ENCODE measurements at regions not wholly inside any gene's neighbourhood (a gene's known extent, or its start where the extent isn't known, plus 50 kb on each side); places are given as distances from the start of the nearest gene placed in this dataset.

DNA sequence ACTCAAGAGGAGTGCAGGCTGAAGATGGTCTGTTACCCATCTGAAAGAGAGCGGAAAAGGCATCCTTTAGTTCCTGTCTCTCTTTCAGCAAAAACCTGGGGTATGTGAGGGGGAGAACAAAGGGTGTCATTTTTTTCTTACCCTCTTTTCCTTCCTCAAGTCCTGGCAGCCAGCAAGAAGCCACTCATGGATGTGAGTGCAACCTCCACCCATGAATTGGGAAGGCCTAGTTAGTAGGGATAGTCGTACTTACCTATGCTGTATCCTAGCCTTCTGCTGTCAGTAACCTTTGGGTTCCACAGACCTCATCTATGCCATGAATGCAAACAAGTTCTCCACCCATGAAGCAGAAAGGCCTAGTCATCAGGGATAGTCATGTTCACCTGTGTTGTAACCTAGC lies 472.8 kb downstream of the ZIC1 start:
- Histone ChIP-seq H2AFZ (ENCODE audit: low read length) (no peak overlapping the region), H3K4me2 (ENCODE audit: low read depth, low read length, poor library complexity, severe bottlenecking) (no peak overlapping the region), H3K9ac (ENCODE audit: low read length) (no peak overlapping the region), H3K79me2 (ENCODE audit: low read length) (no peaks in the 10 kb centered on the region), H4K20me1 (ENCODE audit: insufficient read depth, low read depth, low read length) (no peaks in the 10 kb centered on the region), H3K36me3 (ENCODE audit: insufficient read depth, low read length) (no peaks in the 10 kb centered on the region), H3K27ac (ENCODE audit: low read length) (no peak overlapping the region), H3K4me1 (ENCODE audit: low read length) (no peaks in the 10 kb centered on the region), H3K4me3 (ENCODE audit: low read length) (no peak overlapping the region), H3K9me2 (replicated peaks; ENCODE audit: insufficient read depth, low read length) (no peaks in the 10 kb centered on the region), H3K27me3 (ENCODE audit: low read length) (no peaks in the 10 kb centered on the region), H3K9me3 (ENCODE audit: low read length) (peaks cover 35% of the 10 kb centered on the region)
- no peak for DNase-seq

DNA sequence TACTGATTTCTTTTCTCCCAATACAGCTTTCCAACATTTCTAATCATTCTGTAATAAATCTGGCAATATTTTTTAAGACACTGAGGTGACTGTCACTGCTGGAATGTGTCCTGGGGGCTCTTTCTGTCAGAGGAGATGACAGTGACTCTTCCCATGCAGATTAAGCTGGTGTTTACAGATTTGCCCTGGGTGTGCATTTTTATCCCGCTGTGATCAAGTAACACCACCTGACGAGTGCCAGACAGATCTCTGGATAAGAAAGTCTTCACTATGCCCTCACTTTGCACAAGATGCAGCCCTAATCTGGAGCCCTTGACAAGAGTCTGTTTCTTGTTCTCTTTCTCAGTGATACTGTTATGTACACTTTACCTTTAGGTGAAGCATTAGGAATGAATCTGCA lies 477.7 kb downstream of the ZIC1 start:
- Histone ChIP-seq H3K27me3 (ENCODE audit: low read length) (no peaks in the 10 kb centered on the region), H3K79me2 (ENCODE audit: low read length) (no peaks in the 10 kb centered on the region), H3K9me2 (replicated peaks; ENCODE audit: insufficient read depth, low read length) (no peaks in the 10 kb centered on the region), H2AFZ (ENCODE audit: low read length) (no peak overlapping the region), H3K36me3 (ENCODE audit: insufficient read depth, low read length) (no peaks in the 10 kb centered on the region), H3K4me2 (ENCODE audit: low read depth, low read length, poor library complexity, severe bottlenecking) (no peak overlapping the region), H3K9ac (ENCODE audit: low read length) (no peak overlapping the region), H4K20me1 (ENCODE audit: insufficient read depth, low read depth, low read length) (no peaks in the 10 kb centered on the region), H3K4me3 (ENCODE audit: low read length) (no peak overlapping the region), H3K4me1 (ENCODE audit: low read length) (no peaks in the 10 kb centered on the region), H3K9me3 (ENCODE audit: low read length) (peaks cover 7% of the 10 kb centered on the region), H3K27ac (ENCODE audit: low read length) (no peak overlapping the region)
- DNase-seq: no peak

DNA sequence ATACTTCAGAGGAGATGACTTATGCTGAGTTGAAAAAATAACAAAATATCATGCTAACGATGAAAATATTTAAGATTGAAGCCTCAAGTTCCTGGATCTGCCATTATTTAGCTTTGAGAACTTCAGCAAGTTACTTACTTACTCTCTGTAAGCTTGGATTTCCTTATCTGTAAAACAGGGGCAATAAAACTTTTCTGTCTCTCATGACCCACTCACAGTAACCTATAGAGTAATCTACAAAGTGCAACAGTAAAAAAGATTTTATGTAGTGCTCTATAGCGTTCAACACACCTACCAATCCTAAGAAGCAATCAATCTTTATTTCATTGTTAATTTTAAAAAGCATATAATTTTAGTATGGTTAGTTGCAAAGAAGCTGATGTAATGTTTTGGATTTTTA lies 478.6 kb downstream of the ZIC1 start:
- Histone ChIP-seq H3K9me2 (replicated peaks; ENCODE audit: insufficient read depth, low read length) (no peaks in the 10 kb centered on the region), H3K36me3 (ENCODE audit: insufficient read depth, low read length) (no peaks in the 10 kb centered on the region), H3K9ac (ENCODE audit: low read length) (no peak overlapping the region), H3K4me3 (ENCODE audit: low read length) (no peak overlapping the region), H2AFZ (ENCODE audit: low read length) (no peak overlapping the region), H3K79me2 (ENCODE audit: low read length) (no peaks in the 10 kb centered on the region), H3K4me2 (ENCODE audit: low read depth, low read length, poor library complexity, severe bottlenecking) (no peak overlapping the region), H3K27ac (ENCODE audit: low read length) (no peak overlapping the region), H3K27me3 (ENCODE audit: low read length) (no peaks in the 10 kb centered on the region), H4K20me1 (ENCODE audit: insufficient read depth, low read depth, low read length) (no peaks in the 10 kb centered on the region), H3K4me1 (ENCODE audit: low read length) (no peaks in the 10 kb centered on the region), H3K9me3 (ENCODE audit: low read length) (no peaks in the 10 kb centered on the region; the same call in 1 of the 2 replicates)
- DNase-seq: no peak

DNA sequence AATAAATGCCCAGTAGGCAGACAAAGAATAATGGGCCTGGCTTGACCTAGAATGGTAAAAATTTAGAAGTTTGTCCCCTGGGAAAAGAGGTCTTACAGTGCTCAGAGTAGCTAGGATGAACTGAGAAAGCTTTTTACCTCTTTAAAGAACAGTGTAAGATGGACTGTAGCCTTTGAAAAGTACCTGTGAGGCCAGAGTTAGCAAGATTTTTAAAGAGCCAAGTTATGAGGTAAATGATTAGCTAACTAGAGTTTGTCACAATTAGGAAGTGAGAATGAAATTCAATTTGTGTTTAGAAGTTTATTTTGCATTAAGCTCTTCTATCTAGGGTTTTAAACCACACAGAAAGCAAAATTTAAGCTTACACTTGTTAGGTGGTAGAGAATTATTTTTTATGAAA lies 480.9 kb downstream of the ZIC1 start:
- Histone ChIP-seq H3K4me2 (ENCODE audit: low read depth, low read length, poor library complexity, severe bottlenecking) (no peak overlapping the region), H3K27me3 (ENCODE audit: low read length) (no peaks in the 10 kb centered on the region), H3K4me1 (ENCODE audit: low read length) (no peaks in the 10 kb centered on the region), H3K36me3 (ENCODE audit: insufficient read depth, low read length) (no peaks in the 10 kb centered on the region), H4K20me1 (ENCODE audit: insufficient read depth, low read depth, low read length) (no peaks in the 10 kb centered on the region), H2AFZ (ENCODE audit: low read length) (no peak overlapping the region), H3K9ac (ENCODE audit: low read length) (no peak overlapping the region), H3K4me3 (ENCODE audit: low read length) (no peak overlapping the region), H3K9me3 (ENCODE audit: low read length) (no peaks in the 10 kb centered on the region), H3K79me2 (ENCODE audit: low read length) (no peaks in the 10 kb centered on the region), H3K27ac (ENCODE audit: low read length) (no peak overlapping the region), H3K9me2 (replicated peaks; ENCODE audit: insufficient read depth, low read length) (no peaks in the 10 kb centered on the region)
- DNase-seq: no peak

DNA sequence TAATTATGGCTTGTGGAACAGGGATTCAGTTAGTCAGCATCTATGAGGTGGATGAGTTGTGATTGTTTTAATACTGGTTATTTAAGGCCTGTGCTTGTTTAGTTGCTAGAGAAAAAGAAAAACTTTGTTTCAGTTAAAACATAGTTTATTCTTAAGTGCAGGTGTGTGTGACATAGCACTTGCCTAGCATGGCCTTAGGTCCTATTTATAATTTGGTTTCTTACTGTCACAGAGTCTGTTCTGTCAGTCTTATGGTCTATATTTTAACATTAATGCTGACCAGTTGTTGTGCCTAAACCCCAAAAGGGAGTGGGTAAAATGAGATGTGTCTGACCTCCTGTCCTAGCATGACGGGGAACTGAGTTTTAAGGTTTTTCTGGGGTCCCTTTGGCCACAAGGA lies 486.3 kb downstream of the ZIC1 start:
- H3K36me3 ChIP-seq (ENCODE audit: insufficient read depth, low read length): no peaks in the 10 kb centered on the region
- no peak overlapping the region for H3K4me3 ChIP-seq (ENCODE audit: low read length)
- no peak overlapping the region for H3K4me2 ChIP-seq (ENCODE audit: low read depth, low read length, poor library complexity, severe bottlenecking)
- H3K9me2 ChIP-seq (replicated peaks; ENCODE audit: insufficient read depth, low read length): no peaks in the 10 kb centered on the region
- no peaks in the 10 kb centered on the region for H3K27me3 ChIP-seq (ENCODE audit: low read length)
- H3K79me2 ChIP-seq (ENCODE audit: low read length): no peaks in the 10 kb centered on the region
- no peak for DNase-seq
- no peak overlapping the region for H3K27ac ChIP-seq (ENCODE audit: low read length)
- no peaks in the 10 kb centered on the region for H3K4me1 ChIP-seq (ENCODE audit: low read length)
- H3K9ac ChIP-seq (ENCODE audit: low read length): no peak overlapping the region
- H3K9me3 ChIP-seq (ENCODE audit: low read length): 0 out of 2 replicates have a peak, but pooled peaks cover under 1% of the 10 kb centered on the region
- no peak overlapping the region for H2AFZ ChIP-seq (ENCODE audit: low read length)
- H4K20me1 ChIP-seq (ENCODE audit: insufficient read depth, low read depth, low read length): no peaks in the 10 kb centered on the region

- no peak overlapping the region for H3K27ac ChIP-seq (ENCODE audit: low read length)
- no peaks in the 10 kb centered on the region for H3K27me3 ChIP-seq (ENCODE audit: low read length)
- H3K4me1 ChIP-seq (ENCODE audit: low read length): no peaks in the 10 kb centered on the region
- H4K20me1 ChIP-seq (ENCODE audit: insufficient read depth, low read depth, low read length): no peaks in the 10 kb centered on the region
- 0 out of 2 replicates have a peak, but pooled peaks cover 7% of the 10 kb centered on the region for H3K9me3 ChIP-seq (ENCODE audit: low read length)
- H3K4me2 ChIP-seq (ENCODE audit: low read depth, low read length, poor library complexity, severe bottlenecking): no peak overlapping the region
- H3K36me3 ChIP-seq (ENCODE audit: insufficient read depth, low read length): no peaks in the 10 kb centered on the region
- no peak overlapping the region for H3K9ac ChIP-seq (ENCODE audit: low read length)
- no peaks in the 10 kb centered on the region for H3K9me2 ChIP-seq (replicated peaks; ENCODE audit: insufficient read depth, low read length)
- no peak overlapping the region for H2AFZ ChIP-seq (ENCODE audit: low read length)
- no peak overlapping the region for H3K4me3 ChIP-seq (ENCODE audit: low read length)
- DNase-seq: no peak
- H3K79me2 ChIP-seq (ENCODE audit: low read length): no peaks in the 10 kb centered on the region
Measured at GRCh38 chr3:147900851-147901250, 491.7 kb downstream of the ZIC1 start.

DNA sequence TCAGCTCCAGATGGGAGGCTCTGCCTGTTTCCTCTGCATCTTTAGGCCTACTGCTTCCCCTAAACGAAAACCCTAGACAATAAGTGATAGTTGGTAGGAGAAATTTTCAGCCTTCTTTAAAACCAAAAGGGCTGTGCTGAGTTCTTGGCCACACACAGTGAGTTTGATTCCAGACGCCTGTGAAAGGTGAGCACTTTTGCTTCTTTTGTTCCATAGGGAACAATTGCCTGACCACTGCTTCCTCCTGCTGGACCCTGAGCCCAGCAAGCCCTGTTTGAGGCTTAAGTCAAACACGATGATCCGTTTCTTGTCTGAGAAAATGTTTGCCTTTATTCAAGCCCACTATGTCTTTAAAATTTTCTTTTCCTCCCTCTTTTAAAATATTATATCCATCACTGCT lies 493.9 kb downstream of the ZIC1 start:
- Histone ChIP-seq H3K9me2 (replicated peaks; ENCODE audit: insufficient read depth, low read length) (no peaks in the 10 kb centered on the region), H3K4me2 (ENCODE audit: low read depth, low read length, poor library complexity, severe bottlenecking) (no peak overlapping the region), H3K27me3 (ENCODE audit: low read length) (no peaks in the 10 kb centered on the region), H3K9me3 (ENCODE audit: low read length) (0 out of 2 replicates have a peak, but pooled peaks cover 7% of the 10 kb centered on the region), H4K20me1 (ENCODE audit: insufficient read depth, low read depth, low read length) (no peaks in the 10 kb centered on the region), H3K36me3 (ENCODE audit: insufficient read depth, low read length) (no peaks in the 10 kb centered on the region), H3K4me3 (ENCODE audit: low read length) (no peak overlapping the region), H2AFZ (ENCODE audit: low read length) (no peak overlapping the region), H3K27ac (ENCODE audit: low read length) (no peak overlapping the region), H3K9ac (ENCODE audit: low read length) (no peak overlapping the region), H3K4me1 (ENCODE audit: low read length) (no peaks in the 10 kb centered on the region), H3K79me2 (ENCODE audit: low read length) (no peaks in the 10 kb centered on the region)
- DNase-seq: no peak

- H3K27me3 ChIP-seq (ENCODE audit: low read length): no peaks in the 10 kb centered on the region
- H3K27ac ChIP-seq (ENCODE audit: low read length): no peak overlapping the region
- H3K79me2 ChIP-seq (ENCODE audit: low read length): no peaks in the 10 kb centered on the region
- H3K36me3 ChIP-seq (ENCODE audit: insufficient read depth, low read length): no peaks in the 10 kb centered on the region
- H3K4me3 ChIP-seq (ENCODE audit: low read length): no peak overlapping the region
- DNase-seq: no peak
- no peak overlapping the region for H3K4me2 ChIP-seq (ENCODE audit: low read depth, low read length, poor library complexity, severe bottlenecking)
- no peaks in the 10 kb centered on the region for H3K9me2 ChIP-seq (replicated peaks; ENCODE audit: insufficient read depth, low read length)
- no peak overlapping the region for H3K9ac ChIP-seq (ENCODE audit: low read length)
- H2AFZ ChIP-seq (ENCODE audit: low read length): no peak overlapping the region
- H3K4me1 ChIP-seq (ENCODE audit: low read length): no peaks in the 10 kb centered on the region
- H4K20me1 ChIP-seq (ENCODE audit: insufficient read depth, low read depth, low read length): no peaks in the 10 kb centered on the region
- 0 out of 2 replicates have a peak, but pooled peaks cover 7% of the 10 kb centered on the region for H3K9me3 ChIP-seq (ENCODE audit: low read length)
Measured at GRCh38 chr3:147904421-147904820, 495.3 kb downstream of the ZIC1 start.

DNA sequence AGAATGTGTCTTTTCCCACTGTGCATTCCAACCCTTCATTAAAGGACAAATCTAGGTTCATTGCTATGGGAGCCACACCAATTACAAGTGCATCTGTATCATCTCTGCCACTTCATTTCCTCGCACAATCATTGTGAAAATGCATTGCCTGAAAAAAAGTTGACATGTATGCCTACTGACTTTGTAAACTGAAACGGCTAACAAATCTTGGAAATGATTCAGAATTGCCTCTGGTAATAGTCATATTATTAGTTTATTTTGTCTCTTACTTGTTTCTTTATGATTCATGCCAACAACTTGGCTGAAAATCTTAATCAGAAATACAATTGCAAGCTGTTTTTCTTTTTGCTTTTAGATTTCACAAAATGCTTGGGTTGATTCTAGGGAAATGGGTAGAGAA lies 497.1 kb downstream of the ZIC1 start:
- Histone ChIP-seq H3K27me3 (ENCODE audit: low read length) (no peaks in the 10 kb centered on the region), H2AFZ (ENCODE audit: low read length) (no peak overlapping the region), H3K27ac (ENCODE audit: low read length) (no peak overlapping the region), H3K4me1 (ENCODE audit: low read length) (no peaks in the 10 kb centered on the region), H3K9ac (ENCODE audit: low read length) (no peak overlapping the region), H3K9me3 (ENCODE audit: low read length) (no peaks in the 10 kb centered on the region), H3K4me2 (ENCODE audit: low read depth, low read length, poor library complexity, severe bottlenecking) (no peak overlapping the region), H3K9me2 (replicated peaks; ENCODE audit: insufficient read depth, low read length) (no peaks in the 10 kb centered on the region), H3K36me3 (ENCODE audit: insufficient read depth, low read length) (no peaks in the 10 kb centered on the region), H3K4me3 (ENCODE audit: low read length) (no peak overlapping the region), H3K79me2 (ENCODE audit: low read length) (no peaks in the 10 kb centered on the region), H4K20me1 (ENCODE audit: insufficient read depth, low read depth, low read length) (no peaks in the 10 kb centered on the region)
- no peak for DNase-seq

Measured in Karpas-422 (cell line).